Stimulated activated effector memory CD8-positive, alpha-beta T cell treated with anti-CD3 and anti-CD28 coated beads, Interleukin-12 subunit alpha, Interleukin-12 subunit beta, amount 100 ng/mL, for 72 hours (primary cell): ENCODE measurements at regions not wholly inside any gene's neighbourhood (a gene's known extent, or its start where the extent isn't known, plus 50 kb on each side); places are given as distances from the start of the nearest gene placed in this dataset.

Experiments
- ATAC-seq: fragments of 150-1000 bp; cut with Tn5 transposase; 2 replicates; pipeline ENCODE4 v1.10.0; 2021
- DNase-seq, 2 donors: peaks; one replicate each; pipeline ENCODE4 v3.0.0; 2021 to 2022; ENCODE audit warnings: low spot score in 2 of 2
- H3K27ac Mint-ChIP-seq: one replicate; pipeline ENCODE4 v1.8.0; 2022; ENCODE audit warnings: mild to moderate bottlenecking, mixed read lengths
- H3K36me3 Mint-ChIP-seq: one replicate; pipeline ENCODE4 v1.8.0; 2022; ENCODE audit warnings: mild to moderate bottlenecking, mixed read lengths
- H3K4me1 Mint-ChIP-seq: one replicate; pipeline ENCODE4 v1.8.0; 2022; ENCODE audit warnings: mixed read lengths
- H3K4me3 Mint-ChIP-seq: one replicate; pipeline ENCODE4 v1.8.0; 2022; ENCODE audit warnings: mild to moderate bottlenecking, mixed read lengths
- H3K9me3 Mint-ChIP-seq: one replicate; pipeline ENCODE4 v1.8.0; 2022; ENCODE audit warnings: mixed read lengths

GRCh38 chr3:135731546-135731945 lies 234.0 kb upstream of the PPP2R3A start:
- no peak overlapping the region for H3K4me3 Mint-ChIP-seq
- no peaks in the 10 kb centered on the region for H3K4me1 Mint-ChIP-seq
- DNase-seq (no peak), ATAC-seq (no peak)
- no peak overlapping the region for H3K27ac Mint-ChIP-seq
- H3K36me3 Mint-ChIP-seq = no peaks in the 10 kb centered on the region
- H3K9me3 Mint-ChIP-seq = peaks cover 24% of the 10 kb centered on the region

- Mint-ChIP-seq H3K36me3 (no peaks in the 10 kb centered on the region), H3K27ac (no peak overlapping the region), H3K4me3 (no peak overlapping the region), H3K9me3 (peaks cover 25% of the 10 kb centered on the region), H3K4me1 (no peaks in the 10 kb centered on the region)
- ATAC-seq (no peak), DNase-seq (no peak)
Measured at GRCh38 chr3:135736740-135737139, 228.8 kb upstream of the PPP2R3A start.

GRCh38 chr3:135739779-135740178 lies 225.7 kb upstream of the PPP2R3A start:
- H3K36me3 Mint-ChIP-seq = no peaks in the 10 kb centered on the region
- ATAC-seq (no peak), DNase-seq (no peak)
- H3K4me3 Mint-ChIP-seq = no peak overlapping the region
- H3K27ac Mint-ChIP-seq = no peak overlapping the region
- no peaks in the 10 kb centered on the region for H3K4me1 Mint-ChIP-seq
- H3K9me3 Mint-ChIP-seq = peaks cover 18% of the 10 kb centered on the region

- H3K4me3 Mint-ChIP-seq = no peak overlapping the region
Measured at GRCh38 chr3:135740211-135740610, 225.3 kb upstream of the PPP2R3A start.

GRCh38 chr3:135740751-135741150 lies 224.8 kb upstream of the PPP2R3A start:
- Mint-ChIP-seq H3K4me3 (no peak overlapping the region), H3K36me3 (no peaks in the 10 kb centered on the region), H3K27ac (no peak overlapping the region), H3K9me3 (peaks cover 16% of the 10 kb centered on the region), H3K4me1 (no peaks in the 10 kb centered on the region)
- DNase-seq (no peak), ATAC-seq (no peak)

More at GRCh38 chr3:135740211-135740610, 225.3 kb upstream of the PPP2R3A start:
- DNase-seq (no peak), ATAC-seq (no peak)
- no peak overlapping the region for H3K27ac Mint-ChIP-seq
- H3K9me3 Mint-ChIP-seq = peaks cover 16% of the 10 kb centered on the region
- no peaks in the 10 kb centered on the region for H3K36me3 Mint-ChIP-seq
- H3K4me1 Mint-ChIP-seq = no peaks in the 10 kb centered on the region

GRCh38 chr3:135751991-135752390 lies 213.5 kb upstream of the PPP2R3A start:
- ATAC-seq (no peak), DNase-seq (no peak)
- H3K4me1 Mint-ChIP-seq = no peaks in the 10 kb centered on the region
- H3K36me3 Mint-ChIP-seq = no peaks in the 10 kb centered on the region
- no peak overlapping the region for H3K27ac Mint-ChIP-seq
- peaks cover 12% of the 10 kb centered on the region for H3K9me3 Mint-ChIP-seq
- no peak overlapping the region for H3K4me3 Mint-ChIP-seq

GRCh38 chr3:135752851-135753250 lies 212.7 kb upstream of the PPP2R3A start:
- ATAC-seq = no peak
- no peak overlapping the region for H3K4me3 Mint-ChIP-seq
- H3K4me1 Mint-ChIP-seq = no peaks in the 10 kb centered on the region
- H3K9me3 Mint-ChIP-seq = peaks cover 8% of the 10 kb centered on the region
- H3K36me3 Mint-ChIP-seq = no peaks in the 10 kb centered on the region
- no peak for DNase-seq
- no peak overlapping the region for H3K27ac Mint-ChIP-seq

GRCh38 chr3:135753506-135753905 lies 212.0 kb upstream of the PPP2R3A start:
- H3K36me3 Mint-ChIP-seq = no peaks in the 10 kb centered on the region
- no peak overlapping the region for H3K27ac Mint-ChIP-seq
- H3K4me3 Mint-ChIP-seq = no peak overlapping the region
- DNase-seq (no peak), ATAC-seq (no peak)
- H3K4me1 Mint-ChIP-seq = no peaks in the 10 kb centered on the region
- H3K9me3 Mint-ChIP-seq = peaks cover 8% of the 10 kb centered on the region

- Mint-ChIP-seq H3K9me3 (peaks cover 8% of the 10 kb centered on the region), H3K36me3 (no peaks in the 10 kb centered on the region), H3K27ac (no peak overlapping the region), H3K4me3 (no peak overlapping the region), H3K4me1 (no peaks in the 10 kb centered on the region)
- DNase-seq = no peak
- ATAC-seq = no peak
Measured at GRCh38 chr3:135755330-135756105, 210.0 kb upstream of the PPP2R3A start.

- no peak overlapping the region for H3K4me3 Mint-ChIP-seq
- H3K9me3 Mint-ChIP-seq = peaks cover 6% of the 10 kb centered on the region
- no peaks in the 10 kb centered on the region for H3K4me1 Mint-ChIP-seq
- no peak for ATAC-seq
- no peak overlapping the region for H3K27ac Mint-ChIP-seq
- DNase-seq = no peak
- no peaks in the 10 kb centered on the region for H3K36me3 Mint-ChIP-seq
Measured at GRCh38 chr3:135756106-135756668, 209.3 kb upstream of the PPP2R3A start.

GRCh38 chr3:135757421-135757820 lies 208.1 kb upstream of the PPP2R3A start:
- Mint-ChIP-seq H3K27ac (no peak overlapping the region), H3K4me1 (no peaks in the 10 kb centered on the region), H3K4me3 (no peak overlapping the region), H3K36me3 (no peaks in the 10 kb centered on the region), H3K9me3 (peaks cover 9% of the 10 kb centered on the region)
- DNase-seq (no peak), ATAC-seq (no peak)

GRCh38 chr3:135758961-135759360 lies 206.6 kb upstream of the PPP2R3A start:
- Mint-ChIP-seq H3K4me3 (no peak overlapping the region), H3K27ac (no peak overlapping the region), H3K36me3 (no peaks in the 10 kb centered on the region), H3K4me1 (no peaks in the 10 kb centered on the region), H3K9me3 (peaks cover 6% of the 10 kb centered on the region)
- no peak for ATAC-seq
- DNase-seq = no peak

GRCh38 chr3:135759651-135760050 lies 205.9 kb upstream of the PPP2R3A start:
- DNase-seq (no peak), ATAC-seq (peak; percentile 42)
- H3K4me1 Mint-ChIP-seq = no peaks in the 10 kb centered on the region
- H3K4me3 Mint-ChIP-seq = no peak overlapping the region
- no peak overlapping the region for H3K27ac Mint-ChIP-seq
- peaks cover 9% of the 10 kb centered on the region for H3K9me3 Mint-ChIP-seq
- H3K36me3 Mint-ChIP-seq = no peaks in the 10 kb centered on the region

- no peaks in the 10 kb centered on the region for H3K36me3 Mint-ChIP-seq
- ATAC-seq = no peak
- no peaks in the 10 kb centered on the region for H3K4me1 Mint-ChIP-seq
- no peak overlapping the region for H3K4me3 Mint-ChIP-seq
- peaks cover 12% of the 10 kb centered on the region for H3K9me3 Mint-ChIP-seq
- H3K27ac Mint-ChIP-seq = no peak overlapping the region
- no peak for DNase-seq
Measured at GRCh38 chr3:135760581-135760980, 204.9 kb upstream of the PPP2R3A start.

GRCh38 chr3:135762188-135762856 lies 203.2 kb upstream of the PPP2R3A start:
- Mint-ChIP-seq H3K4me3 (no peak overlapping the region), H3K36me3 (no peaks in the 10 kb centered on the region), H3K27ac (no peak overlapping the region), H3K4me1 (no peaks in the 10 kb centered on the region), H3K9me3 (peaks cover 15% of the 10 kb centered on the region)
- no peak for ATAC-seq
- DNase-seq = no peak

GRCh38 chr3:135766115-135766514 lies 199.4 kb upstream of the PPP2R3A start:
- ATAC-seq (no peak), DNase-seq (no peak)
- Mint-ChIP-seq H3K4me1 (no peaks in the 10 kb centered on the region), H3K4me3 (no peak overlapping the region), H3K36me3 (no peaks in the 10 kb centered on the region), H3K27ac (no peak overlapping the region), H3K9me3 (peaks cover 11% of the 10 kb centered on the region)
